Skeletal muscle satellite cell (primary cell): ENCODE measurements at regions not wholly inside any gene's neighbourhood (a gene's known extent, or its start where the extent isn't known, plus 50 kb on each side); places are given as distances from the start of the nearest gene placed in this dataset.
A peak's percentile ranks its signal among the peaks of the same experiment; 100 is the strongest.
"Not testable (repeated sequence)": the region's sequence is repeated elsewhere in the genome, so short reads cannot be mapped to it uniquely, and the experiment has no call there.

Source experiments
- H3K27me3 ChIP-seq: 2 replicates; pipeline ENCODE4 v1.7.0; 2013; ENCODE audit warnings: low read length; ENCODE audit not compliant: control insufficient read depth, insufficient read depth
- H3K36me3 ChIP-seq: 2 replicates; pipeline ENCODE4 v1.7.0; 2013; ENCODE audit warnings: mild to moderate bottlenecking, control low read depth, low read length; ENCODE audit not compliant: insufficient read depth
- H3K4me1 ChIP-seq: 2 replicates; pipeline ENCODE4 v1.7.0; 2013; ENCODE audit warnings: low read length; ENCODE audit not compliant: control insufficient read depth, insufficient read depth
- H3K4me2 ChIP-seq: 2 replicates; pipeline ENCODE4 v1.7.0; 2013; ENCODE audit warnings: mild to moderate bottlenecking, low read length
- H3K4me3 ChIP-seq: 2 replicates; pipeline ENCODE4 v1.7.0; 2013; ENCODE audit warnings: low read length
- H3K9ac ChIP-seq: 2 replicates; pipeline ENCODE4 v1.7.0; 2013; ENCODE audit warnings: mild to moderate bottlenecking, low read depth, low read length, moderate library complexity
- H3K9me3 ChIP-seq: replicated peaks from 2 replicates; pipeline ENCODE4 v1.7.0; 2013; ENCODE audit warnings: mild to moderate bottlenecking, control low read depth, low read length

DNA sequence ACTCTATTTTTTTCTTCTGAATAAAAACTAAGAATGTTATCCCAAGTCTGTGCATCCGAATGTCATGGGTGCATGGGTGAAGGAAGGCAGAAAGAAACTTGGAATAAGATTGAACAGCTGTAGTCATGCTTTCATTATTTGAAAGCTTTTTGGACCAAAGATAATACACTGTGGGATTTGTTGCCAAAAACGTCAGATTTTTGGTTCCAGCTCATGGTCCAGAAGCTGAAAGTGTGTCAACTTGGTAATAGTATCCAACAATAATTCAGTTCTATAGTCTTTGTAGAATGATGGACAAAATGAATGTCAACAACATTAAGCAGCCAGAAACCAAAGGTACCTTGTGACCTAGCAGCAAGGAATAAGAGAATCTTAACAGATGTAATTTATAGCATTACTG lies 327.9 kb upstream of the ADAMTS9 start:
- no peak overlapping the region for H3K9ac ChIP-seq
- no peaks in the 10 kb centered on the region for H3K36me3 ChIP-seq
- H3K27me3 ChIP-seq, result no peaks in the 10 kb centered on the region
- no peaks in the 10 kb centered on the region for H3K9me3 ChIP-seq
- H3K4me2 ChIP-seq, result no peak overlapping the region
- H3K4me3 ChIP-seq, result no peak overlapping the region
- no peaks in the 10 kb centered on the region for H3K4me1 ChIP-seq

DNA sequence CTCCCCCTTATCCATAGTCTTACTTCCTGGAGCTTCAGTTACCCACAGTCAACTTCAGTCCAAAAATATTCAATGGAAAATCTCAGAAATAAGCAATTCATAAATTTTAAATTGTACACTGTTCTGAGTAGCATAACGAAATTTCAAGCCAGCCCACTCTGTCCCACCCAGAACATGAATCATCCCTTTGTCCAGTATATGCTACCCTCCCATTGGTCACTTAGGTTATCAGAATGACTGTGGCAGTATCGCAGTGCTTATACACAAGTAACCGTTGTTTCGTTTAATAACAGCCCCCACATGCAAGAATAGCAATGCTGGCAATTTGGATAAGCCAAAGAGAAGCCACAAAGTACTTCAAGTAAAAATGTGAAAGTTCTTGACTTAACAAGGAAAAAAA lies 325.3 kb upstream of the ADAMTS9 start:
- H3K4me1 ChIP-seq, result no peaks in the 10 kb centered on the region
- H3K36me3 ChIP-seq, result no peaks in the 10 kb centered on the region
- H3K4me3 ChIP-seq, result no peak overlapping the region
- no peak overlapping the region for H3K9ac ChIP-seq
- no peaks in the 10 kb centered on the region for H3K9me3 ChIP-seq
- no peaks in the 10 kb centered on the region for H3K27me3 ChIP-seq
- H3K4me2 ChIP-seq, result no peak overlapping the region

- H3K9ac ChIP-seq, result peak overlapping the region; percentile 47
Observed at GRCh38 chr3:65006300-65006739, 318.5 kb upstream of the ADAMTS9 start.

GRCh38 chr3:65005486-65005885 lies 317.7 kb upstream of the ADAMTS9 start:
- Histone ChIP-seq H3K36me3 (no peaks in the 10 kb centered on the region), H3K4me1 (peaks cover 31% of the 10 kb centered on the region), H3K27me3 (no peaks in the 10 kb centered on the region), H3K9me3 (no peaks in the 10 kb centered on the region), H3K9ac (peak overlapping the region; percentile 47), H3K4me2 (peak overlapping the region; percentile 49), H3K4me3 (no peak overlapping the region)

More at GRCh38 chr3:65006300-65006739, 318.5 kb upstream of the ADAMTS9 start:
- Histone ChIP-seq H3K9me3 (no peaks in the 10 kb centered on the region), H3K4me1 (peaks cover 31% of the 10 kb centered on the region), H3K36me3 (no peaks in the 10 kb centered on the region), H3K27me3 (no peaks in the 10 kb centered on the region), H3K4me3 (peak overlapping the region; percentile 9), H3K4me2 (peak overlapping the region; percentile 49)

- no peaks in the 10 kb centered on the region for H3K27me3 ChIP-seq
- H3K9ac ChIP-seq, result no peak overlapping the region
- no peak overlapping the region for H3K4me3 ChIP-seq
- H3K4me2 ChIP-seq, result no peak overlapping the region
- H3K9me3 ChIP-seq, result no peaks in the 10 kb centered on the region
- peaks cover 31% of the 10 kb centered on the region for H3K4me1 ChIP-seq
- no peaks in the 10 kb centered on the region for H3K36me3 ChIP-seq
Observed at GRCh38 chr3:65004795-65005295, 317.0 kb upstream of the ADAMTS9 start.

DNA sequence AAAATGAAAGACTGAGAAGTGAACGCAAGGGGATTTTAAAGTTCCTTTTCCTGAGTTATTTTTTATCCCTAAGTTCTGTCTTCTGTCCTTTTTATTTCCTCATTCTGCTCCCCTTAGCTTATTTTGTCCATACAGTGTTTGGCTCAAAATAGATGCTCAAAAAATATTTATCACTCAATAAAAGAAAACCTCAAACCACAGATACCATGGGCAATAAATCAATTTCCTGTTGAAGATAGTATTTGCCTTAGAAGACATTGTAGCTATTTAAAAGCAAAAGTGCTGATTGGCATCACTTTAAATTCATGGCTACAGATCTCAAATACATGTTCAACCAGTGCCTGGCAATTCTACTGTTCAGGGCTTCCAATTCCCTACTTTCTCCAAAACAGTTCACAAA lies 316.5 kb upstream of the ADAMTS9 start:
- Histone ChIP-seq H3K27me3 (no peaks in the 10 kb centered on the region), H3K9me3 (no peaks in the 10 kb centered on the region)

DNA sequence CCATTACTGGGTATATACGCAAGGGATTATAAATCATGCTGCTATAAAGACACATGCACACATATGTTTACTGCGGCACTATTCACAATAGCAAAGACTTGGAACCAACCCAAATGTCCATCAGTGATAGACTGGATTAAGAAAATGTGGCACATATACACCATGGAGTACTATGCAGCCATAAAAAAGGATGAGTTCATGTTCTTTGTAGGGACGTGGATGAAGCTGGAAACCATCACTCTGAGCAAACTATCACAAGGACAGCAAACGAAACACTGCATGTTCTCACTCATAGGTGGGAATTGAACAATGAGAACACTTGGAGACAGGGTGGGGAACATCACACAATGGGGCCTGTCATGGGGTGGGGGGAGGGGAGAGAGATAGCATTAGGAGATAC lies 313.3 kb upstream of the ADAMTS9 start:
- not testable (repeated sequence) for H3K4me3 ChIP-seq, H3K4me2 ChIP-seq, H3K9me3 ChIP-seq, H3K36me3 ChIP-seq, H3K27me3 ChIP-seq, H3K9ac ChIP-seq
- peaks cover 22% of the 10 kb centered on the region for H3K4me1 ChIP-seq

More for the DNA sequence above, 316.5 kb upstream of the ADAMTS9 start:
- no peak overlapping the region for H3K4me2 ChIP-seq
- H3K4me1 ChIP-seq, result peaks cover 31% of the 10 kb centered on the region
- H3K36me3 ChIP-seq, result no peaks in the 10 kb centered on the region
- H3K9ac ChIP-seq, result no peak overlapping the region
- H3K4me3 ChIP-seq, result no peak overlapping the region

- H3K9me3 ChIP-seq, result no peaks in the 10 kb centered on the region
- H3K4me3 ChIP-seq, result no peak overlapping the region
- no peak overlapping the region for H3K4me2 ChIP-seq
Observed at GRCh38 chr3:64998317-64998716, 310.5 kb upstream of the ADAMTS9 start.

GRCh38 chr3:64995857-64996551 lies 308.2 kb upstream of the ADAMTS9 start:
- peaks cover 5% of the 10 kb centered on the region for H3K4me1 ChIP-seq

More at GRCh38 chr3:64998317-64998716, 310.5 kb upstream of the ADAMTS9 start:
- no peak overlapping the region for H3K9ac ChIP-seq
- H3K36me3 ChIP-seq, result no peaks in the 10 kb centered on the region
- no peaks in the 10 kb centered on the region for H3K4me1 ChIP-seq
- no peaks in the 10 kb centered on the region for H3K27me3 ChIP-seq

GRCh38 chr3:64993781-64994180 lies 306.0 kb upstream of the ADAMTS9 start:
- Histone ChIP-seq H3K4me2 (no peak overlapping the region), H3K36me3 (no peaks in the 10 kb centered on the region), H3K4me1 (peaks cover 5% of the 10 kb centered on the region), H3K9ac (no peak overlapping the region), H3K9me3 (no peaks in the 10 kb centered on the region), H3K27me3 (no peaks in the 10 kb centered on the region), H3K4me3 (no peak overlapping the region)

More at GRCh38 chr3:64995857-64996551, 308.2 kb upstream of the ADAMTS9 start:
- Histone ChIP-seq H3K36me3 (no peaks in the 10 kb centered on the region), H3K9me3 (no peaks in the 10 kb centered on the region), H3K4me2 (no peak overlapping the region), H3K27me3 (no peaks in the 10 kb centered on the region), H3K4me3 (no peak overlapping the region), H3K9ac (no peak overlapping the region)

GRCh38 chr3:64992530-64993285 lies 304.9 kb upstream of the ADAMTS9 start:
- no peaks in the 10 kb centered on the region for H3K36me3 ChIP-seq
- H3K4me3 ChIP-seq, result no peak overlapping the region
- H3K27me3 ChIP-seq, result no peaks in the 10 kb centered on the region
- no peak overlapping the region for H3K9ac ChIP-seq
- peaks cover 12% of the 10 kb centered on the region for H3K4me1 ChIP-seq
- H3K4me2 ChIP-seq, result peak overlapping the region; percentile 54
- H3K9me3 ChIP-seq, result no peaks in the 10 kb centered on the region
